Hepatocyte (in vitro differentiated cells): ENCODE measurements at regions not wholly inside any gene's neighbourhood (a gene's known extent, or its start where the extent isn't known, plus 50 kb on each side); places are given as distances from the start of the nearest gene placed in this dataset.

ENCODE experiments used
- CTCF ChIP-seq: fragments of 200-600 bp; sonication (generic); IDR thresholded peaks from 2 replicates; pipeline ENCODE4 v1.5.1; 2016; ENCODE audit warnings: antibody characterized with exemption, mild to moderate bottlenecking; ENCODE audit not compliant: poor library complexity
- EZH2phosphoT487 ChIP-seq: fragments of 200-600 bp; sonication (generic); IDR thresholded peaks from one replicate; pipeline ENCODE4 v1.6.1; 2018; ENCODE audit warnings: antibody characterized with exemption, mild to moderate bottlenecking, low read depth, moderate library complexity; ENCODE audit not compliant: unreplicated experiment, severe bottlenecking

GRCh38 chr18:55925772-55926171, 337.8 kb upstream of the TCF4 start:
- TF ChIP-seq CTCF (no peak), EZH2phosphoT487 (no peak)
